Panc1 (cell line): ENCODE measurements at regions not wholly inside any gene's neighbourhood (a gene's known extent, or its start where the extent isn't known, plus 50 kb on each side); places are given as distances from the start of the nearest gene placed in this dataset.

Experiments
- ATAC-seq: fragments of 200-7000 bp; cut with Tn5 transposase; 2 replicates; pipeline ENCODE4 v1.9.1; 2020; ENCODE audit warnings: mild to moderate bottlenecking, moderate library complexity
- BruUV-seq: library from RNA; stranded (reverse); fragments of 400-500 nt; replicated peaks from 2 replicates; lab custom pipeline; 2021; lab: Mats Ljungman, UMichigan
- CTCF ChIA-PET: fragments of 300-600 bp; sonication (Branson Sonifier 250); formaldehyde crosslinking; loops from one replicate; lab custom pipeline; 2022; ENCODE audit warnings: antibody characterized with exemption; lab: Charles Lee
- POLR2A ChIA-PET: fragments of 300-600 bp; sonication (Branson Sonifier 250); formaldehyde crosslinking; loops from one replicate; lab custom pipeline; 2022; ENCODE audit warnings: antibody characterized with exemption; lab: Charles Lee
- DNase-seq: peaks from one replicate; pipeline ENCODE4 v3.0.0-alpha.2; 2010; ENCODE audit warnings: low read depth, low spot score
- H3K27ac ChIP-seq: 2 replicates; pipeline ENCODE4 v1.5.1; 2011; ENCODE audit warnings: mild to moderate bottlenecking, low read length, inconsistent platforms
- H3K27me3 ChIP-seq: fragments of 200-500 bp; sonication (Bioruptor generic); 2 replicates; pipeline ENCODE4 v1.6.0; 2014; ENCODE audit warnings: low read length, inconsistent platforms; ENCODE audit not compliant: control insufficient read depth, insufficient read depth
- H3K36me3 ChIP-seq: fragments of 200-500 bp; sonication (Bioruptor generic); 2 replicates; pipeline ENCODE4 v1.5.1; 2014; ENCODE audit warnings: inconsistent platforms, mild to moderate bottlenecking, low read length, moderate library complexity; ENCODE audit not compliant: control insufficient read depth, insufficient read depth
- H3K4me1 ChIP-seq: 2 replicates; pipeline ENCODE4 v1.5.1; 2011; ENCODE audit warnings: inconsistent platforms, mild to moderate bottlenecking, low read length, moderate library complexity; ENCODE audit not compliant: control insufficient read depth, insufficient read depth
- H3K4me3 ChIP-seq, 2 experiments: 2 replicates each; pipeline ENCODE4 v1.5.1; 2011 to 2012; ENCODE audit warnings: low read depth in 2 of 2, low read length in 2 of 2, mild to moderate bottlenecking in 2 of 2, inconsistent platforms in 1 of 2, moderate library complexity in 1 of 2
- H3K9me3 ChIP-seq: fragments of 200-500 bp; sonication (Bioruptor generic); 2 replicates; pipeline ENCODE4 v1.5.1; 2014; ENCODE audit warnings: low read depth, mild to moderate bottlenecking, inconsistent platforms, low read length, moderate library complexity; ENCODE audit not compliant: control insufficient read depth, insufficient read depth
- CTCF ChIP-seq: fragments of 450-650 bp; IDR thresholded peaks from 2 replicates; pipeline ENCODE4 v1.5.1; 2017; ENCODE audit warnings: mild to moderate bottlenecking
- POLR2AphosphoS5 ChIP-seq: IDR thresholded peaks from 2 replicates; pipeline ENCODE4 v1.6.1; 2012; ENCODE audit warnings: mild to moderate bottlenecking, low read depth, low read length, moderate library complexity
- SIN3A ChIP-seq: IDR thresholded peaks from 2 replicates; pipeline ENCODE4 v1.6.1; 2012; ENCODE audit warnings: low read depth, mild to moderate bottlenecking, low read length, moderate library complexity, borderline replicate concordance; ENCODE audit not compliant: insufficient read depth
- TCF7L2 ChIP-seq: IDR thresholded peaks from 2 replicates; pipeline ENCODE4 v1.6.1; 2011; ENCODE audit warnings: mild to moderate bottlenecking, low read depth, low read length, inconsistent platforms
- in situ Hi-C: cut with HindIII; loops from 2 replicates; pipeline ENCODE4 v1.10.0; 2016; ENCODE audit warnings: low sequenced_read_pairs, low pct_unique_long_range_greater_than_20kb
- intact Hi-C: fragments of 100-400 bp; cut with micrococcal nuclease; formaldehyde crosslinking; loops from one replicate; pipeline ENCODE4 v1.10.0; 2022; ENCODE audit not compliant: unreplicated experiment
- TF ChIP-seq, protein P1 (sequence below), 2 experiments: IDR thresholded peaks; 2 replicates each; pipeline ENCODE4 v1.6.1; 2011 to 2012; ENCODE audit warnings: low read depth in 2 of 2, control low read depth in 1 of 2, low read length in 1 of 2, mild to moderate bottlenecking in 1 of 2, moderate library complexity in 1 of 2; ENCODE audit not compliant: insufficient read depth in 1 of 2

GRCh38 chr2:219706823-219707281 lies 79.4 kb downstream of the SLC4A3 start:
- no peak overlapping the region for H3K4me3 ChIP-seq
- no peaks in the 10 kb centered on the region for H3K4me1 ChIP-seq
- DNase-seq, result no peak
- H3K27ac ChIP-seq, result no peak overlapping the region
- H3K36me3 ChIP-seq, result no peaks in the 10 kb centered on the region
- TF ChIP-seq TCF7L2 (no peak), SIN3A (no peak), POLR2AphosphoS5 (no peak), CTCF (no peak)
- TF ChIP-seq, protein P1, sequence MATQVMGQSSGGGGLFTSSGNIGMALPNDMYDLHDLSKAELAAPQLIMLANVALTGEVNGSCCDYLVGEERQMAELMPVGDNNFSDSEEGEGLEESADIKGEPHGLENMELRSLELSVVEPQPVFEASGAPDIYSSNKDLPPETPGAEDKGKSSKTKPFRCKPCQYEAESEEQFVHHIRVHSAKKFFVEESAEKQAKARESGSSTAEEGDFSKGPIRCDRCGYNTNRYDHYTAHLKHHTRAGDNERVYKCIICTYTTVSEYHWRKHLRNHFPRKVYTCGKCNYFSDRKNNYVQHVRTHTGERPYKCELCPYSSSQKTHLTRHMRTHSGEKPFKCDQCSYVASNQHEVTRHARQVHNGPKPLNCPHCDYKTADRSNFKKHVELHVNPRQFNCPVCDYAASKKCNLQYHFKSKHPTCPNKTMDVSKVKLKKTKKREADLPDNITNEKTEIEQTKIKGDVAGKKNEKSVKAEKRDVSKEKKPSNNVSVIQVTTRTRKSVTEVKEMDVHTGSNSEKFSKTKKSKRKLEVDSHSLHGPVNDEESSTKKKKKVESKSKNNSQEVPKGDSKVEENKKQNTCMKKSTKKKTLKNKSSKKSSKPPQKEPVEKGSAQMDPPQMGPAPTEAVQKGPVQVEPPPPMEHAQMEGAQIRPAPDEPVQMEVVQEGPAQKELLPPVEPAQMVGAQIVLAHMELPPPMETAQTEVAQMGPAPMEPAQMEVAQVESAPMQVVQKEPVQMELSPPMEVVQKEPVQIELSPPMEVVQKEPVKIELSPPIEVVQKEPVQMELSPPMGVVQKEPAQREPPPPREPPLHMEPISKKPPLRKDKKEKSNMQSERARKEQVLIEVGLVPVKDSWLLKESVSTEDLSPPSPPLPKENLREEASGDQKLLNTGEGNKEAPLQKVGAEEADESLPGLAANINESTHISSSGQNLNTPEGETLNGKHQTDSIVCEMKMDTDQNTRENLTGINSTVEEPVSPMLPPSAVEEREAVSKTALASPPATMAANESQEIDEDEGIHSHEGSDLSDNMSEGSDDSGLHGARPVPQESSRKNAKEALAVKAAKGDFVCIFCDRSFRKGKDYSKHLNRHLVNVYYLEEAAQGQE (IDR thresholded peaks at IDR 0.05; ENCODE audit: insufficient read depth in 1 of 2, low read depth in 2 of 2, low read length in 1 of 2), result no peak
- CTCF ChIA-PET, result interaction anchor here (0.7 kb wide), 1 partner anchor 1823 kb away, joined by 3 read pairs; no protein-coding TSS in a partner anchor
- H3K9me3 ChIP-seq, result no peaks in the 10 kb centered on the region
- H3K27me3 ChIP-seq, result peaks cover 5% of the 10 kb centered on the region
- in situ Hi-C loops (no loop called here), intact Hi-C loops (no loop called here)
- BruUV-seq, result no TSS peak
- POLR2A ChIA-PET, result no interaction called here
- ATAC-seq, result no peak

DNA sequence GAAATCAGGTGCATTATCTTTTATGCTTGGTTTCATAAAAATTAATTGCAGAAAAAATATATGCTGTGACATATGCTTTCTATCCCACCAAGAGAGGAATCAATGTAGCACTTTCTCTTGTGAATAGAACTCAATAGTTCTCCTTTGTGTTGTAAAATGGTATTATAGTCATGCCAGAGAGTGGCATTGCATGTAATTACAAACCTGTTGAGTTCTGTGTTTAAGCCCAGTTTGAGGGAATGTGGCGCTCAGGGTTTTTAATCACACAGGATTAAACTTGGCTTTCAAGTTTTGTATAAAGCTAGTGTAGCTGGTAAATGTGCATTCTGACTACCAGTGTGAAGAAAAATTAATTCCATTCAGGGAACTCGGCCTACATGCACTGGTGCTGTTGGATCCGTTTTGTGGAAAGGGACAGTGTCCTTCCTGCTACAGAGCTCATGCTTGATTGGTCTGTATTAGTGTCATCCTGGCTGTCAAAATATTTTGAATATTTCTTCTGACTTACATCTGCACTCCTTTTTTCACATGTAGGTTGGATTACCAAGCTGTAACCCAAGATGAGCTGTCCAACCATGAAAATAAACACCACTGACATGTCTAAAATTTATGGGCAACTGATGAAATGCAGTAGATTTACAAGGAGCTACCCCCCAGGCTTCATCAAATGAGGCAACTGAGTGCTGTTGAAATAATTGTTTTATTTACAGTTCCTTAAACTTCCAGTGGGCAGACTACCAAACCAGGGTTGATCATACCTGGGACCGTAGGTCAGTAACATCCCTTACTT lies 80.3 kb downstream of the SLC4A3 start:
- no peaks in the 10 kb centered on the region for H3K36me3 ChIP-seq
- H3K9me3 ChIP-seq, result no peaks in the 10 kb centered on the region
- no peak overlapping the region for H3K4me3 ChIP-seq
- in situ Hi-C loops, result no loop called here
- no peaks in the 10 kb centered on the region for H3K4me1 ChIP-seq
- ATAC-seq (no peak), DNase-seq (no peak)
- POLR2A ChIA-PET, result no interaction called here
- no peak for TF ChIP-seq SIN3A
- TF ChIP-seq, protein P1 (IDR thresholded peaks at IDR 0.05; ENCODE audit: insufficient read depth in 1 of 2, low read depth in 2 of 2, low read length in 1 of 2), result no peak
- no peak for TF ChIP-seq CTCF
- no peak for TF ChIP-seq POLR2AphosphoS5
- TF ChIP-seq TCF7L2, result no peak
- intact Hi-C loops, result no loop called here
- H3K27ac ChIP-seq, result no peak overlapping the region
- BruUV-seq, result no TSS peak
- H3K27me3 ChIP-seq, result peaks cover 5% of the 10 kb centered on the region
- CTCF ChIA-PET, result interaction anchor here (0.6 kb wide), 1 partner anchor 233 kb away, joined by 7 read pairs; no protein-coding TSS in a partner anchor
